ENCODE measurements at regions not wholly inside any gene's neighbourhood (a gene's known extent, or its start where the extent isn't known, plus 50 kb on each side); places are given as distances from the start of the nearest gene placed in this dataset.
A peak's percentile ranks its signal among the peaks of the same experiment; 100 is the strongest.
"Not testable (repeated sequence)": the region's sequence is repeated elsewhere in the genome, so short reads cannot be mapped to it uniquely, and the experiment has no call there.

DNA sequence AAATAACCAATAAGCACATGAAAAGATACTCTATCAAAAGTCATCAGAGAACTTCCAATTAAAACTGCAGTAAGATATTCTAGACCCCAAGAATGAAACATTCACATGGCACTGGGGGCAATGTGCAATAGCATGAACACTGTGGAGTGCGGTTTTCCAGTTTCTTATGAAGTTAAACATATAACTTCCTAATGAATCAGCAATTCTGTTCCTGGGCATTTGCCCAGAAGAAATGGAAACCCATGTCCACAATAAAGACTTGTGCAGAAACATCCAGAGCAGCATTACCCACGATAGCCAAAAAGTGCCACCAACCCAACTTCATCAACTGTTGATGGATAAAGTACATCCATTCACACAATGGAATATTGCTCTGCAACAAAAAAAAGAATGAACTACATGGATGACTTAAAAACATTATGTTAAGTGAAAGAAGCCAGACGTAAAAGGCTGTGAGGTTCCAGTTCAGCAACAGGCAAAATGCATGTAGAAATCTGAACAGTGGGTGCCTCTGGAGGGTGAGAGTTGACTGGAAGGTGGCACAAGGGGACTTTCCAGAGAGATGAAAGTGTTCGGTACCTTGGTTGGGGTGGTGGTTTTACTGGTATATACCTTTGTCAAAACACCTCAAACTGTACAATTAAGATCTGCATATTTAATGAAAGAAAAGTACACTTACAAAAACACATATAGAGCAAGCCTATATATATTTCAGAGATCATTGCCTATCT, 207.2 kb upstream of the ECI2 start:
- no peak overlapping the region for H3K4me3 Mint-ChIP-seq
- H3K9me3 Mint-ChIP-seq, result peaks cover 3% of the 10 kb centered on the region
- no peak for ATAC-seq
- H3K27me3 Mint-ChIP-seq, result peaks cover 16% of the 10 kb centered on the region
- no peak overlapping the region for H3K27ac Mint-ChIP-seq
- peaks cover 11% of the 10 kb centered on the region for H3K4me1 Mint-ChIP-seq
- H3K36me3 Mint-ChIP-seq, result no peaks in the 10 kb centered on the region

DNA sequence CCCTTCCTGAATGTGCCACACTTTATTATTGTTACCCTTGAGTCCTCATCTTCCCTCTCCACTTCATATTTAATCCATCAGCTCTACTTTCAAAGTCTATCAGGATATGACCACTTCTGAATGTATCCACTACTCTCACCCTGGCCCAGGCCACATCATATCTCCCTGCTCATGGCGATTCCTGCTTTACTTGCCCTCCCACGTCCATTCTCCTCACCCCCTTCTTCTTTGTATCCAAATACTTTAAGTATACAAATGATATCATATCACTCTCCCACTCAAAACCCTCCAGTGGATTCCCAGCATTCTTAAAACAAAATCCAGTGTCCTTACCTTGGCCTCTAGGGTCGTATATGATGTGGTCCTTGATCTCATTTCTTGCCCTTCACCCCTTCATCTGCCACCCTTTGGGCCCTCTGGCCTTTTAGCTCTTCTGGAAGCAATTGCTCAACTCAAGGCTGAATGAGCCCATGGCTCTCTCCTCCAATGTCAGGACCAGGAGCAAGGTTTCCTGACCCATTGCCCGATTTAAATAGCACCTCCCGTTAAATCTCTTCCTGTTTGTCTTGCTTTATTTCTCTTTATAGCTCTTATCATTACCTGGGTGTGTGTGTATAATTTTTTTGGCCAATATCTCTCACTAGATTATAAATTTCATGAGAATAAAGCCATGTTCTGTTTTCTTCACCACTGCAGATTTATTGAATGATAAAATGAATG, 205.9 kb upstream of the ECI2 start:
- peaks cover 24% of the 10 kb centered on the region for H3K4me1 Mint-ChIP-seq

DNA sequence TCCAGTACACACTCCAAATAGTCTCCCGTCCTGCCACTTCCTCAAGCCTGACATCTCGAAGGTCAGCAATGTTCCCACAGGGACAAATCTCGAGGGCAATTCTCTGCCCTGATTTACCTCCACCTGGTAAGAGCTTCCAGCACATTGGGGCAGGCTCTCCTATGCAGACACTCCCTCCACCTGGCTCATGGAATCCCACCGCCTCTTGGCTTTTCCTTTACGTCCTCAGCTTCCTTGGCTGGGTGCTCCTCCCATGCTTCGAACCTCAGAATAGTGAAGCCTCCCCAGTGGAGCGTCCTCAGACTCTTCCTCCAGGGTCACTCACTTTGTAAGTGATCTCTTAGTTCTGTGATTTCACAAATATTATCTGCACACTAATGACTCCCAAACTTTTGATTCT, 205.2 kb upstream of the ECI2 start:
- peaks cover 3% of the 10 kb centered on the region for H3K9me3 Mint-ChIP-seq
- H3K4me3 Mint-ChIP-seq, result no peak overlapping the region
- no peaks in the 10 kb centered on the region for H3K36me3 Mint-ChIP-seq
- peaks cover 30% of the 10 kb centered on the region for H3K4me1 Mint-ChIP-seq
- no peak overlapping the region for H3K27ac Mint-ChIP-seq
- ATAC-seq, result no peak
- peaks cover 16% of the 10 kb centered on the region for H3K27me3 Mint-ChIP-seq

More for the DNA sequence above, 205.9 kb upstream of the ECI2 start:
- Mint-ChIP-seq H3K4me3 (no peak overlapping the region), H3K27me3 (peaks cover 16% of the 10 kb centered on the region), H3K36me3 (no peaks in the 10 kb centered on the region), H3K27ac (no peak overlapping the region), H3K9me3 (peaks cover 3% of the 10 kb centered on the region)
- ATAC-seq, result no peak

DNA sequence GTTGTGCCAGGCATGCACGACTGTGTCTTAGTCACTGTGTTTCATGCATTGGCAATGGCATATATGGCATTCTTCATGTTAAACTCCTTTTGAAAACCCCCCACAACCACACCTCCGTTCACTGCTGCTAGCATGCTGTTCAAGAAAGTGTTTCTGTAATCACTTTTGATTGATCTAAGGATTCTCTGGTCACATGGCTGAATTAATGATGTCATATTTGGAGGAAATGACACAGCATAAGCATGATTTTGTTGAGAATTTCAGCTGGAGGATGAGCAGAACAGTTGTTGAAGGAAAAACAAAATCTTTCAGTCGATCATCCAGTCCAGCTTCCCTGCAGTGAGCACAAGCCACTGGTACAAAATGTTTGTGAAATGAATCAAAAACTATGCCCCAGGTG, 203.5 kb upstream of the ECI2 start:
- Mint-ChIP-seq H3K9me3 (peaks cover 3% of the 10 kb centered on the region), H3K27ac (no peak overlapping the region), H3K36me3 (no peaks in the 10 kb centered on the region), H3K27me3 (peaks cover 27% of the 10 kb centered on the region), H3K4me1 (peaks cover 35% of the 10 kb centered on the region), H3K4me3 (no peak overlapping the region)
- no peak for ATAC-seq

DNA sequence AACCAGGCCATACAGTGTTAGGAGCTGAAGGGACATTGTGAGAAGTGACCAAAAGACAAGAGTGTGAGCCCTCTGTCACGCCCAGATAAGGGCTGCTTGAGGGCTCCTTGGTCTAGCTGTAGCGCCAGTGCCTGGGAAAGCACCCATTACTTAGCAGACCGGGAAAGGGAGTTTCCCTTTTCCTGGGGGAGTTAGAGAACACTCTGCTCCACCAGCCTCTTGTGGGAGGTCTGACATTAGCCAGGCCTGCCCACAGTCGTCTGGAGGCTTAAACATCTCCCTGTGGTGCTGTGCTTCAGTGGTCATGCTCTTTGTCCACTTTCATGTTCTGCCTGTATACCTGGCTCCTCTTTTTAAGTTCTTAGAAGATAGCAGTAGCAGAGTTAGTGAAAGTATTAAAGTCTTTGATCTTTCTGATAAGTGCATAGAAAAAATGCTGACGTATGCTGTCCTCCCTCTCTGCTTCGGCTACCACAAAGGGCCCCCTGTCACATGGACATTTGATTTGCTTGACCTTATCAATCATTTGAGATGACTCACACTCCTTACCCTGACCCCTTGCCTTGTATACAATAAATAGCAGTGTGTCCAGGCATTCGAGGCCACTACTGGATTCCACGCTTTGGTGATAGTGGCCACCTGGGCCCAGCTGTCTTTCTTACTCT, 201.5 kb upstream of the ECI2 start:
- Mint-ChIP-seq H3K36me3 (no peaks in the 10 kb centered on the region), H3K4me1 (peaks cover 23% of the 10 kb centered on the region), H3K27ac (peak overlapping the region; percentile 3), H3K27me3 (peaks cover 27% of the 10 kb centered on the region), H3K9me3 (peaks cover 3% of the 10 kb centered on the region), H3K4me3 (no peak overlapping the region)
- ATAC-seq, result peak; percentile 77

DNA sequence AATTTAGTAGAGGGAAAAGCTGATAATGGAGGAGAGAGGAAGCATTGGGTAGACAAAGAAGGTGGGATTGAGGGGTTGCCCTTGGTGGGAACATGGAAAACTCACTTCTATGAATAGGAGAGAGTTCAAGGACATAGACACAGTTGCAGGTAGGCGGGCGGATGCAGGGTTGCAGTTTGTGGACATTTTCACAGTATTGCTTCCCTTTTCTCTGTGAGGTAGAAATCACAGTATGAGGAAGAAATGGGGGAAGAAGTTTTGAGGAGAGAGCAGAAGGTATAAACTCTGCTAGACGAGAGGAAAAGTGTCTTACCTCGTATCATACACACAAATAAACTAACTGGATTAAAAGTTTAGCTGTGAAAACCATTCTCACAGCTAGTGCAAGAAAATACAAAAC, 200.7 kb upstream of the ECI2 start:
- peak; percentile 78 for ATAC-seq
- Mint-ChIP-seq H3K27me3 (peaks cover 19% of the 10 kb centered on the region), H3K9me3 (peaks cover 3% of the 10 kb centered on the region), H3K27ac (peak overlapping the region; percentile 3), H3K36me3 (no peaks in the 10 kb centered on the region), H3K4me1 (peaks cover 23% of the 10 kb centered on the region), H3K4me3 (no peak overlapping the region)

DNA sequence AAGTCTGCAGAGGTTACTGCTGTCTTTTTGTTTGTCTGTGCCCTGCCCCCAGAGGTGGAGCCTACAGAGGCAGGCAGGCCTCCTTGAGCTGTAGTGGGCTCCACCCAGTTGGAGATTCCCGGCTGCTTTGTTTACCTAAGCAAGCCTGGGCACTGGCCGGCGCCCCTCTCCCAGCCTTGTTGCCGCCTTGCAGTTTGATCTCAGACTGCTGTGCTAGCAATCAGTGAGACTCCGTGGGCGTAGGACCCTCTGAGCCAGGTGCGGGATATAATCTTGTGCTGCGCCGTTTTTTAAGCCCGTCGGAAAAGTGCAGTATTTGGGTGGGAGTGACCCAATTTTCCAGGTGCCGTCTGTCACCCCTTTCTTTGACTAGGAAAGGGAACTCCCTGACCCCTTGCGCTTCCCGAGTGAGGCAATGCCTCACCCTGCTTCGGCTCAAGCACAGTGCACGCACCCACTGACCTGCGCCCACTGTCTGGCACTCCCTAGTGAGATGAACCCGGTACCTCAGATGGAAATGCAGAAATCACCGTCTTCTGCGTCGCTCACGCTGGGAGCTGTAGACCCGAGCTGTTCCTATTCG, 198.9 kb upstream of the ECI2 start:
- peaks cover 11% of the 10 kb centered on the region for H3K27me3 Mint-ChIP-seq
- not testable (repeated sequence) for H3K36me3 Mint-ChIP-seq, ATAC-seq

DNA sequence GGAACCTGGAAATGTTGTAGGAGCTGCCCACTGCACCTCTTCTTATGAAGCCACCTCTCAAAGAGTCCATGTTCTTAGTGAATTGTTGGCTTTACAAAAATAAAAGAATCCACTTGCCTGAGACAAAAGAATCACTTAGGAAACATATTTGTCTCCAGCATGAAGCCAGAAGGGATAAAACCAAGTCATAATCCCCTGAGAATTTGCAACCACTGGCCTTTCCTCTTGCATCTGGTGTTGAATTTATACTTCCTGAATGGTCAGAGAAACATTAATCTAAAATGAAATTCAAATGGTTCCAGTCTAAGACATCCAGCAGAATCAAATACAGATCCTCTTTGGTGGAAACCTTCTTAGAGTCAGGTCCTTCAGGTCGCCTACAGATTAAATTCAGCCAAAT, 192.5 kb upstream of the ECI2 start:
- Mint-ChIP-seq H3K27me3 (peaks cover 11% of the 10 kb centered on the region), H3K36me3 (no peaks in the 10 kb centered on the region), H3K9me3 (peaks cover 4% of the 10 kb centered on the region), H3K4me3 (no peak overlapping the region), H3K4me1 (no peaks in the 10 kb centered on the region), H3K27ac (no peak overlapping the region)
- no peak for ATAC-seq

More for the DNA sequence above, 198.9 kb upstream of the ECI2 start:
- H3K9me3 Mint-ChIP-seq, H3K27ac Mint-ChIP-seq, H3K4me3 Mint-ChIP-seq: not testable (repeated sequence)
- H3K4me1 Mint-ChIP-seq, result peaks cover 23% of the 10 kb centered on the region

DNA sequence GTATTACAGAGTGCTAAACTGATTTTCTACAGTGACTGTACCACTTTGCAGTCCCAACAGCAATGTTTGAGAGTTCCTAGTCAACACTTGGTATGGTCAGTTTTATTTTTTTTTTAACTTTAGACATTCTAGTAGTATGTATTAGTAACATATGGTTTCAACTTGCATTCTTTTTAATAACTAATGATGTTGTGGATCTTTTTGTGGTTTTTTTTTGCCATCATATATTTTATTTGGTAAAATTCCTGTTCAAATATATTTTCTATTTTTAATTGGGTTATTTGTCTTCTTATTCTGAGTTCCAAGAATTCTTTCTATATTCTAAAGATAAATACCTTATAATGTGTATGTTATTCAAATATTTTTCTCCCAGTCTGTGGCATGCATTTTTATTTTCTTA, 189.4 kb upstream of the ECI2 start:
- Mint-ChIP-seq H3K27me3 (peaks cover 11% of the 10 kb centered on the region), H3K9me3 (peaks cover 4% of the 10 kb centered on the region), H3K36me3 (no peaks in the 10 kb centered on the region), H3K4me3 (no peak overlapping the region), H3K4me1 (no peaks in the 10 kb centered on the region), H3K27ac (no peak overlapping the region)
- no peak for ATAC-seq

DNA sequence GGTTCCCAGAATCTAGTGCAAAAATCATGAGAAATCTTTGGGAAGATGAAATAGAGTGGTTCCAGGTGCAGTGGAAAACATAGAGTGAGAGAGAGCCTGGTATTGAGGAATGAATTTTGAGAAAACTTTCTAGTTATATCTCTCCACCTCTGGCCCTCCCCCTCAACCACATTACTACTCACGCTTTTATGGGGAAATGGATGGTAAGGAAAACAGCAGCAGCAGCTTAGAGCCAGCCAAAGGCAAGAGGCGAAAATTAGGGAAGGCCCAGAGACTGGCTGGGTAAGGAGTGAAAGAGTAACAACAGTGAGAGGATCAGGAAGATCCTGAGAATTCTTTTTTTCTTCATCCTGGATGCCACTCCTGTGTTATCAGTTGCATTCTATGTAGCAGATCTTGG, 187.9 kb upstream of the ECI2 start:
- H3K27ac Mint-ChIP-seq, result no peak overlapping the region
- ATAC-seq, result no peak
- peaks cover 5% of the 10 kb centered on the region for H3K4me1 Mint-ChIP-seq
- H3K9me3 Mint-ChIP-seq, result peaks cover 4% of the 10 kb centered on the region
- peaks cover 16% of the 10 kb centered on the region for H3K27me3 Mint-ChIP-seq
- no peaks in the 10 kb centered on the region for H3K36me3 Mint-ChIP-seq
- no peak overlapping the region for H3K4me3 Mint-ChIP-seq

DNA sequence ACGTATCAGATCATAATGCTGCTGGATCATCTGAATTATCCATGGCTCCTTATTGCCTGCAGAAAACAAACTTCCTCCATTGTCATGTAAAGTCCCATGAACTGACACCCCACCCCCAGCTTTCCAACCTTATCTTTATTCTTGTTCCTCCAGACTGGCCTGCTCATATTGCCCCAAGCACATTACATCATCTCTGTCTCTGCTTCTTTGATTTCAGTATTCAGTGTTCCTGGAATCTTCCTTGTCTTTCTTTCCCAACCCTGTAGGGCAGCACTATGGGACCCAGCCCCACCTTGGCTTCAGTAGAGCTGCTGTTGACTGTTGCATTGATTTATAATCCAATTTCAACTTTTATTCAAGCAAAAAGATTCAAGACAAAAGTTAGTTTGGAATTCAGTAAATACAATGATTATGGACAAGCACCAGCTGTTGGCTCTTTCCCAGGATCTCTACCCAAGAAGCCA, 187.5 kb upstream of the ECI2 start:
- H3K4me3 Mint-ChIP-seq, result no peak overlapping the region
- no peak for ATAC-seq
- no peaks in the 10 kb centered on the region for H3K36me3 Mint-ChIP-seq
- H3K4me1 Mint-ChIP-seq, result peaks cover 10% of the 10 kb centered on the region
- no peak overlapping the region for H3K27ac Mint-ChIP-seq
- H3K27me3 Mint-ChIP-seq, result peaks cover 21% of the 10 kb centered on the region
- peaks cover 4% of the 10 kb centered on the region for H3K9me3 Mint-ChIP-seq

DNA sequence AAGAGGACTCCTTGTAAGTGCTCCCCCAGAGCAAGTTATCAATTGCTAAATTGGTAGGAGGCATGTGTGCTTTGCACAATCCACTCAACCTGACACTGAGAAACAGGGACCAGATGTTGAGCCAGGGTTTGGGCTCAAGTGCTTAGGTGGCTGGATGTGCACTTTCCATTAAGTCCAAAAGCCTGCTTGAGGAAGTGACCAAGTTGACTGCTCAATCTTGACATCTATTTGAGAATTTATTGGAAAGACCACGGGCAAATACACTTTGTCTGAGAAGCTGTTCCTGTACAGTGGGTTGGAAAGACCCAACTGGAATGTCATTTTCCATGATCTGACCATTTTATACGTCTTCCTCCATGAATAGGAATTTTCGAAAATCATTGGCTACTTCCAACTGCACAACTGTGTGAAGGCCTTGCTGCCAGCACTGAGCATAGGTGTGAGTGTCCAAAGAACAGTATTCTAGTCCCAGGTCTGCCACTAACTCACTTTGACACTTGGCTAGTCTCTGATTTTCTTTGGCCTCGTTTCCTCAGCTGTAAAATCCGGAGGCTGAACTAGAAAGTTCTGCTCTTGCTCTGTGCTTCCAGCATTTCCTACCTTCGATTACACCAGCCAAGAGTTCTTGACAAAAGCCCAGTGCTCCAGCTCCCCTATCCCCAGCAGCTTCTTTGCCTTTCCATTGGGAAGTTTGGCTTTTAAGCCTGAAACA, 186.9 kb upstream of the ECI2 start:
- H3K4me3 Mint-ChIP-seq, result no peak overlapping the region
- H3K36me3 Mint-ChIP-seq, result no peaks in the 10 kb centered on the region

DNA sequence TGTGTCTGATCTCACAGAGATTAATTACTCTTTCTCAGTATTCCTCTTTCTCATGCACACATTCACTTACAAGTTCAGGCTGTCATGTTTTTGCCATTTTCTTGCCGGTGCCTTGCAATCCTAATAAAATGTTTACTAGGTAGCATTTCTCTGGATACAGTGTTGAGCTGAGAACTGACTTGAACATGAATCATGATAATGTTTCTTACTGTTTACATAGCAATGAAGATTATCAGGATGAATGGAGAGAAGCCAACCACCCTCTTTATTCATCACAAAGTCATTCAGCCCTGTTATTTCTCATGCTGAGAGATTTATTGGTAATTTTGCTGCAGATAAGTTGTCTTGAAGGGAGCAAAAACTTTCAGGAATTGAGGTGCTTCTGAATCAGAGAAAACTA, 185.5 kb upstream of the ECI2 start:
- H3K27me3 Mint-ChIP-seq, result peaks cover 13% of the 10 kb centered on the region
- H3K27ac Mint-ChIP-seq, result no peak overlapping the region

More for the DNA sequence above, 186.9 kb upstream of the ECI2 start:
- no peak for ATAC-seq
- peaks cover 12% of the 10 kb centered on the region for H3K4me1 Mint-ChIP-seq
- peaks cover 4% of the 10 kb centered on the region for H3K9me3 Mint-ChIP-seq
- H3K27ac Mint-ChIP-seq, result no peak overlapping the region
- peaks cover 21% of the 10 kb centered on the region for H3K27me3 Mint-ChIP-seq

DNA sequence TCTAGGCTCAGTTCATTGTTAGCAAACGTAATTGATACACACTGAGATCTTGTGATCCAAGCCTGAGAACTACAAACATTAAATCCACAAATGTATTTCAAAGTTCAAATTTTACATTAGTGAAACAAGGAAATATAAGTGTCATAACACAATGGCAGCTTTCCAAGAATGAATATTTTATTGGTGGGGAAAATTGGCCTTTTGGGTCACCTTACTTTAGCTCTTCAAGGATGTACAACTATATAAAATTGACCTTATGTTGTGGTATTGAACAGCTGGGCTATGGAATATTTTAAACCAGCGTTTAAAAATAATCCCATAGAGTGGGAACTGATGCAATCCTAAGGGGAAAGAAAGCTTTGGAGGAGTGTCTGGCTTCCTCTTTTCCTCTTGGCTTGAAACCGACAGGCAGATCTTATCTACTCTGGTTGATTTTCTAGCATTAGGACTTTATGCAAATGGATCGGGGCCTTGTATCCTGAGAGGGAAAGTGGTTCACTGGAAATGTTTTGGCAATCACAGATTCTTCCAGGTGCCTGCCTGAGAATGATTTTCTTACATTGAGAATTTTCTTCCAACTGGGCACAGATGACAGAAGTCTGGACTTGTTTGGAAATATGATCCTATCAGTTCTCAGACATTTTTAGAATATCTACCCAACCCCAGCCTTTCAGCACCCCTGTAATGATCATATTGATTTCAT, 184.8 kb upstream of the ECI2 start:
- H3K36me3 Mint-ChIP-seq, result no peaks in the 10 kb centered on the region
- no peak overlapping the region for H3K27ac Mint-ChIP-seq
- H3K4me1 Mint-ChIP-seq, result peaks cover 16% of the 10 kb centered on the region
- ATAC-seq, result no peak
- H3K4me3 Mint-ChIP-seq, result no peak overlapping the region
- H3K9me3 Mint-ChIP-seq, result no peaks in the 10 kb centered on the region
- H3K27me3 Mint-ChIP-seq, result peaks cover 13% of the 10 kb centered on the region

More for the DNA sequence above, 185.5 kb upstream of the ECI2 start:
- no peaks in the 10 kb centered on the region for H3K9me3 Mint-ChIP-seq
- H3K4me1 Mint-ChIP-seq, result peaks cover 16% of the 10 kb centered on the region
- no peak for ATAC-seq
- no peak overlapping the region for H3K4me3 Mint-ChIP-seq
- H3K36me3 Mint-ChIP-seq, result no peaks in the 10 kb centered on the region
